Thyroid gland (tissue), 4 donors: ENCODE measurements at regions not wholly inside any gene's neighbourhood (a gene's known extent, or its start where the extent isn't known, plus 50 kb on each side); places are given as distances from the start of the nearest gene placed in this dataset.

Source experiments
- DNase-seq, 2 donors: peaks; one replicate each; pipeline ENCODE4 v3.0.0-alpha.2; 2019
- H3K27ac ChIP-seq, 3 donors: fragments of 200-600 bp; sonication (generic); 1 replicate in 2 of 3; 2 replicates in 1 of 3; pipeline ENCODE4 v1.5.1; 2016 to 2019; ENCODE audit warnings: mild to moderate bottlenecking in 1 of 3, moderate library complexity in 1 of 3
- H3K27me3 ChIP-seq: fragments of 200-600 bp; sonication (generic); one replicate; pipeline ENCODE4 v1.5.1; 2019
- H3K36me3 ChIP-seq, 2 donors: fragments of 200-600 bp; sonication (generic); one replicate each; pipeline ENCODE4 v1.5.1; 2016 to 2019
- H3K4me1 ChIP-seq, 2 donors: fragments of 200-600 bp; sonication (generic); one replicate each; pipeline ENCODE4 v1.5.1; 2017 to 2019
- H3K4me3 ChIP-seq, 3 donors: fragments of 200-600 bp; sonication (generic); replicated peaks in 1 of 3; 1 replicate in 2 of 3; 2 replicates in 1 of 3; pipeline ENCODE4 v1.5.1; 2016; ENCODE audit warnings: mild to moderate bottlenecking in 1 of 3
- H3K9me3 ChIP-seq: fragments of 200-600 bp; sonication (generic); one replicate; pipeline ENCODE4 v1.5.1; 2017
- CTCF ChIP-seq, 6 experiments: fragments of 200-600 bp in 3 of 6; fragments of 450-650 bp in 3 of 6; sonication (generic) in 3 of 6; IDR thresholded peaks; one replicate each; pipeline ENCODE4 v1.5.1; 2016 to 2019; ENCODE audit warnings: antibody characterized with exemption in 6 of 6, mild to moderate bottlenecking in 2 of 6, inconsistent platforms in 1 of 6, moderate library complexity in 1 of 6
- POLR2A ChIP-seq, 2 donors: fragments of 450-650 bp; IDR thresholded peaks; one replicate each; pipeline ENCODE4 v1.6.1; 2017; ENCODE audit warnings: antibody characterized with exemption in 2 of 2, mild to moderate bottlenecking in 2 of 2, moderate library complexity in 1 of 2
- whole genome bisulfite sequencing, 2 donors: methylation state at CpG; one replicate each; pipeline ENCODE4 v1.1.5; 2017; 5-methylcytosine and 5-hydroxymethylcytosine counted together
- intact Hi-C: fragments of 100-400 bp; cut with DNase I; formaldehyde crosslinking; loops from one replicate; pipeline ENCODE4 v1.15.1; 2023

- WGBS, 2 donors = 80 to 83% methylated on average over 5 of the region's 5 CpGs
- no peaks in the 10 kb centered on the region for H3K27me3 ChIP-seq
- no peaks in the 10 kb centered on the region for H3K9me3 ChIP-seq
- DNase-seq = no peak
- intact Hi-C loops = loop anchor here (10.0 kb wide), 2 partner anchors 332 to 592 kb away; no protein-coding TSS in a partner anchor
- peaks cover 0 to 5% of the 10 kb centered on the region in 2 donors for H3K4me1 ChIP-seq
- H3K4me3 ChIP-seq = no peak overlapping the region
- no peak for TF ChIP-seq POLR2A (IDR thresholded peaks at IDR 0.05)
- TF ChIP-seq CTCF (IDR thresholded peaks at IDR 0.05) = no peak
- no peaks in the 10 kb centered on the region for H3K36me3 ChIP-seq
- no peak overlapping the region for H3K27ac ChIP-seq
These were observed 50.4 kb upstream of the CTLA4 start for GRCh38 chr2:203817147-203817546.
